Activated CD4-positive, alpha-beta T cell treated with anti-CD3 and anti-CD28 coated beads for 36 hours (primary cell): ENCODE measurements at regions not wholly inside any gene's neighbourhood (a gene's known extent, or its start where the extent isn't known, plus 50 kb on each side); places are given as distances from the start of the nearest gene placed in this dataset.
"Not testable (repeated sequence)": the region's sequence is repeated elsewhere in the genome, so short reads cannot be mapped to it uniquely, and the experiment has no call there.

ENCODE experiments used
- ATAC-seq: fragments of 200-7000 bp; cut with Tn5 transposase; one replicate; pipeline ENCODE4 v1.10.0; 2021; ENCODE audit warnings: mild to moderate bottlenecking, moderate library complexity
- CTCF ChIA-PET: fragments of 350-600 bp; sonication (Branson Sonifier 250); formaldehyde crosslinking; loops from one replicate; lab custom pipeline; 2021; ENCODE audit warnings: antibody characterized with exemption; lab: Charles Lee
- POLR2A ChIA-PET: fragments of 350-600 bp; sonication (Branson Sonifier 250); formaldehyde crosslinking; loops from one replicate; lab custom pipeline; 2021; ENCODE audit warnings: antibody characterized with exemption, inconsistent platforms; lab: Charles Lee
- DNase-seq: peaks from one replicate; pipeline ENCODE4 v3.0.0-alpha.2; 2020
- H3K27ac Mint-ChIP-seq: one replicate; pipeline ENCODE4 v1.8.0; 2021; ENCODE audit warnings: mixed read lengths
- H3K27me3 Mint-ChIP-seq: one replicate; pipeline ENCODE4 v1.8.0; 2021; ENCODE audit warnings: mixed read lengths
- H3K36me3 Mint-ChIP-seq: one replicate; pipeline ENCODE4 v1.8.0; 2021; ENCODE audit warnings: low read depth, mixed read lengths
- H3K4me1 Mint-ChIP-seq: one replicate; pipeline ENCODE4 v1.8.0; 2021; ENCODE audit warnings: mixed read lengths
- H3K4me3 Mint-ChIP-seq: one replicate; pipeline ENCODE4 v1.8.0; 2021; ENCODE audit warnings: mild to moderate bottlenecking, moderate library complexity, mixed read lengths
- H3K9me3 Mint-ChIP-seq: one replicate; pipeline ENCODE4 v1.8.0; 2021; ENCODE audit warnings: low read depth, mixed read lengths
- intact Hi-C, 2 experiments: fragments of 100-400 bp; cut with DNase I in 1 of 2; cut with micrococcal nuclease in 1 of 2; formaldehyde crosslinking; loops; one replicate each; pipeline versions ENCODE4 v1.14.2 to v1.15.1; 2022 to 2024; cut with DNase I, micrococcal nuclease

DNA sequence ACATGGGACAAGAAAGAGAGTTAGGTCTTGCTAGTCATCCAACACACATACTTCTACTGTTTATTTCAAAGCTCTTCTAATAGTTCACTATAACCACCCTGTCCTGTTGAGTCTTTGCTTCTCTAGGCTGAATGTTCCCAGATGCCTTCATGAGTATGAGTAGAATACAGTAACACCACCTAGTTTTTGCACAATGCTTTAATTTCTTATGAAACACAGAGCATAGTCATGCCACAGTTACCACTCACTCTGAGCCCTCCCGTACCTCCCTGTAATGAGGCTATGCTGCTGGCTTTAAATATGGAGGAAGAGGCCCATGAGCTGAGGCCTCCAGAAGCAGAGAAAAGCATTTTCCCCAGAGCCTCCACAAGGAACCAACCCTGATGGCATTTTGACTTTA lies 75.0 kb upstream of the SLC1A3 start:
- intact Hi-C loops = no loop called here
- no peak overlapping the region for H3K4me3 Mint-ChIP-seq

DNA sequence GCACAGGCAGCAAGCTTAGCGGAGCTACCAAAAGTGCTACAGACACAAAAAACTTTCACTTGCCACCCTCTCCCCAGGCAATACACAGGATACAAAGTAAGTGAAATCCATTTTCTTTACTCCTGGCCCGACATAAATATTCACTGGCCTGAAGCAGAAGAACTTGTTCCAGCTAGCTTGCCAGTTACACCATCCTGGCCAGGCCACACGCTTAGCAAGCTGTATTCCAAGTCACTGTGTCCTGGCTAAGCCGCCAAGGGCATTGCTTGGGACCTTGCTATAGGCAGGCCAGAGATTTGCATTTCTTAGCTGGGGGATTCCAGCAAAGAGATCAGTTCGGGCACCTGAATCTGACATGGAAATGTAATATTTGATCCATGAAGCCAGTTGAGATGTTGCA lies 71.0 kb upstream of the SLC1A3 start:
- ATAC-seq (no peak), DNase-seq (no peak)
- intact Hi-C loops = no loop called here
- Mint-ChIP-seq H3K4me1 (no peaks in the 10 kb centered on the region), H3K4me3 (no peak overlapping the region), H3K27ac (no peak overlapping the region), H3K27me3 (peaks cover 8% of the 10 kb centered on the region), H3K36me3 (no peaks in the 10 kb centered on the region), H3K9me3 (no peaks in the 10 kb centered on the region)
- ChIA-PET POLR2A (no interaction called here), CTCF (no interaction called here)

More for the DNA sequence above, 75.0 kb upstream of the SLC1A3 start:
- Mint-ChIP-seq H3K9me3 (no peaks in the 10 kb centered on the region), H3K27me3 (peaks cover 9% of the 10 kb centered on the region), H3K36me3 (no peaks in the 10 kb centered on the region), H3K27ac (no peak overlapping the region), H3K4me1 (no peaks in the 10 kb centered on the region)
- CTCF ChIA-PET = interaction anchor here (0.6 kb wide), 1 partner anchor 440 kb away, joined by 6 read pairs; no protein-coding TSS in a partner anchor
- no peak for ATAC-seq
- no peak for DNase-seq
- POLR2A ChIA-PET = no interaction called here

DNA sequence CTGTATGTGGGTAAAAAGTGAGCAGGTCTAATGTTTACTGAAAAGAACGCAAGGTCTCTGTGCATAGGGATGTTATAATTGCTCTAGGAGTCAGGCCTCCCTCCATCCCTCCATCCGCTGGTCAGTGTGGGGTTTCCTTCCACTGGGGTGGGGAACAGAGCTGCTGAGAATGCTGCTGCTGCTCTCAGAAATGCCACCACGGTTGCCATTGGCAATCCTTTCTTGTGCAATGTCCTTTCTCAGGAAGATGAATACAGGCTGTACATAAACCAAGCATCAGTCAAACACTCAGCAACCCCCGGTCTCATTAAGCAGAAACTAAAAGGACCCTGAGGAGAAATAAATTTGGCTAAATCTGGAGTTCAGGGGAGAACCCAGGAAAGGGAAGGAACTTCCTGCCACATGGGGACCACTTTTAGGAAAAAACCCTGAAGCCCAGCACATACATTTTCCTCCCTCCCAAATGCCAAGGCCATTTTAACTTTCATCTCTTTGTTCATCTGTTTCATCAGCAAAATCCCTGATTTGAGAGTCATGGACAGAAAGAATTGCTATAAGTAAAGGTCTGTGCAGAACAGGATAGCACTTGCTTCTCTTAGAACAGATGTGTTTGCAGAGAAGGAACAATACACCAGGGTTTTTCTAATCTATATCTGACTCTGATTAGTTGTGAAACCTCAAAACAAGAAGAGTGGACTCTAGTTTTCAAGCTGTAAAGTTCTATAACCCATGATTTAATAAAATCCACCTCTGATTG lies 70.4 kb upstream of the SLC1A3 start:
- intact Hi-C loops = no loop called here
- Mint-ChIP-seq H3K4me1 (no peaks in the 10 kb centered on the region), H3K9me3 (no peaks in the 10 kb centered on the region), H3K36me3 (no peaks in the 10 kb centered on the region), H3K27ac (no peak overlapping the region), H3K4me3 (no peak overlapping the region), H3K27me3 (peaks cover 8% of the 10 kb centered on the region)
- ChIA-PET CTCF (interaction anchor here (0.7 kb wide), 1 partner anchor 203 kb away, joined by 3 read pairs; no protein-coding TSS in a partner anchor), POLR2A (no interaction called here)
- DNase-seq (no peak), ATAC-seq (no peak)

DNA sequence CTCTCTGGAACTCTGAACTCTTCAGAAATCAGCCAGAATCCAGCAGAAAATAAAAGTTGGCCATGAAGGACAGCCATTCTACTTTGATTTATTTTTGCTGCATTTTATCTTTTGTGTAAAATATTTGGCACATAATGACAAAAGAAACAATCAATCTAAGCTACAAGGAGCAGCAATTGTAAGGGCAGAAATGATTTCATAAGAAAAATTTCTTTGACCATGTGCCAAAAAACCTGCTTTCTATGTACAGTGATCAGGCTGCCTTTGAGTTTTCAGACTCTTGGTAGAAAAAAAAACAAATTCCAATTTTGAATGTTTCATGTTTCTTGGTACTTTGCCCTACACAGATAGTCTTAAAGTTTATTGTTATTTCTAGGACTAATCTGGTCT lies 69.8 kb upstream of the SLC1A3 start:
- DNase-seq (no peak), ATAC-seq (no peak)
- CTCF ChIA-PET = interaction anchor here (0.7 to 0.8 kb wide), 2 partner anchors 12 to 204 kb away, joined by 3 to 4 read pairs; no protein-coding TSS in a partner anchor
- H3K36me3 Mint-ChIP-seq = no peaks in the 10 kb centered on the region
- no peak overlapping the region for H3K27ac Mint-ChIP-seq
- H3K4me3 Mint-ChIP-seq = no peak overlapping the region
- H3K4me1 Mint-ChIP-seq = no peaks in the 10 kb centered on the region
- peaks cover 5% of the 10 kb centered on the region for H3K27me3 Mint-ChIP-seq
- POLR2A ChIA-PET = no interaction called here
- no peaks in the 10 kb centered on the region for H3K9me3 Mint-ChIP-seq
- intact Hi-C loops = no loop called here

DNA sequence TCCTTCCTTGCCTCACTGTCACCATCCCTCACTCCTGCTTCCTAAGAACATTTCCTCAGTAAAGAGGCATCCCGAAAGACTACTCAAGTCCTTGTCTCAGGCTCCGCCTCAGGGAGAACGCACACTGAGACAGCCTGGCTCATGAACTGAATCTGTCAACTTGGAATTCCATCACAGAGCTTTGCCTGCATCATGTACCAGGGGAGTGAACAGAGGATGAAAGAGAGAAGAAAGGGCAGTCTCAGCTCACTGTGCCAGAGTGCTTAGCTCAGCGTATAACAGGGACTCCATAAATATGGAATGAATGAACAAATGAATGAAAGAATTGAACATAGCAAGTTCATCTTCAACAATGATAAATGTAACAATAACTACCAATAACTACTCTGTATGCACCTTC lies 68.7 kb upstream of the SLC1A3 start:
- ChIA-PET POLR2A (no interaction called here), CTCF (interaction anchor here (0.6 to 0.8 kb wide), 3 partner anchors 29 to 159 kb away, joined by 3 read pairs; no protein-coding TSS in a partner anchor)
- intact Hi-C loops = no loop called here
- ATAC-seq (no peak), DNase-seq (no peak)
- Mint-ChIP-seq H3K4me1 (no peaks in the 10 kb centered on the region), H3K9me3 (no peaks in the 10 kb centered on the region), H3K36me3 (no peaks in the 10 kb centered on the region), H3K27me3 (peaks cover 2% of the 10 kb centered on the region), H3K4me3 (no peak overlapping the region), H3K27ac (no peak overlapping the region)

DNA sequence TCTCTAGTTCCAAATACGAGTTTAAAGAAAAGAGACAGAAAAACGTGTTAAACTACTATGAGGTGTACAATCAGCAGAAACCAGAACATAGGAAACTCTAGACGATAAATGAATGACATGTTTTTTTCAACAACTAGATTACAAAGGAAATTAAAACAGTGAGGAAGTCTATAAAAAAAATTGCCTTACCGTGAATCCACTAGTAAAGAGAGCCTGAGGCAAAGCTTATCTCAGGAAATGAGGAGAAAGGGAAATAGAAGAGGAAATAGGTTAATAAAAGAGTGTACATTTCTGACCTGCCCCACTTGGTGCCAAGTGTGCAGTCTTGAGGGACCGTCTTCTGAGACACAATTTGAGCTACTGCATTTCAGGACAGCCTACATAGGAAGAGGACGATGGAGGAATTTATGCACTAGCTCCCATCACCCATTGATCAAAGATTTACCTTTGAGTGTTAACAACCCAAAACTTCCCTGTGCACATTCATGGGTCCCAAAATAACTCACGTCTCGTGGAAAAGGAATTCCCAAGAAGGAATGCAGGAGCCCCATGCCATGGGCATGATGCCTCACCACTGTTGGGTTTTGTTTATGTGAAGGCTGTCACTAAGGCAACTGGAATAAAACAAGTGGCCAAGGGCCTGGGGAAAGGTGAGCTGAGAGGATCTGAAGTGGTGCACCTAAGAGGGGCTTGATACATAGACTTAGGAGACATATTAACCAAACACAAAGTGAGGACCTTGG lies 53.6 kb upstream of the SLC1A3 start:
- Mint-ChIP-seq H3K36me3 (no peaks in the 10 kb centered on the region), H3K4me3 (no peak overlapping the region), H3K9me3 (peaks cover 5% of the 10 kb centered on the region), H3K4me1 (no peaks in the 10 kb centered on the region), H3K27ac (no peak overlapping the region), H3K27me3 (no peaks in the 10 kb centered on the region)
- DNase-seq (no peak), ATAC-seq (no peak)
- POLR2A ChIA-PET = no interaction called here
- CTCF ChIA-PET = interaction anchor here (0.6 kb wide), 1 partner anchor 138 kb away, joined by 3 read pairs; no protein-coding TSS in a partner anchor
- intact Hi-C loops = no loop called here

DNA sequence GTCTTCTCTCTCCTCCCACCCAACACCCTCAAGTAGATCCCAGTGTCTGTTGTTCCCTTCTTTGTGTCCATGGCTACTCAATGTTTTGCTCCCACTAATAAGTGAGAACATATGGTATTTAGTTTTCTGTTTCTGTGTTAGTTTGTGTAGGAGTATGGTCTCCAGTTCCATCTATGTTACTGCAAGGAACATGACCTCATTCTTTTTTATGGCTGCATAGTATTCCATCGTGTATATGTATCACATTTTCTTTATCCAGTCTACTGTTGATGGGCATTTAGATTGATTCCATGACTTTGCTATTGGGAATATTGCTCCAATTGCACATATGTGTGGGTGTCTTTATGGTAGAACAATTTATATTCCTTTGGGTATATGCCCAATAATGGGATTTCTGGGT lies 51.4 kb upstream of the SLC1A3 start:
- DNase-seq, H3K4me1 Mint-ChIP-seq, POLR2A ChIA-PET, intact Hi-C loops, ATAC-seq, H3K27ac Mint-ChIP-seq, H3K9me3 Mint-ChIP-seq, H3K4me3 Mint-ChIP-seq, H3K36me3 Mint-ChIP-seq, H3K27me3 Mint-ChIP-seq: not testable (repeated sequence)
- CTCF ChIA-PET = interaction anchor here (0.9 kb wide), 1 partner anchor 169 kb away, joined by 3 read pairs; no protein-coding TSS in a partner anchor
